ENCODE measurements at regions not wholly inside any gene's neighbourhood (a gene's known extent, or its start where the extent isn't known, plus 50 kb on each side); places are given as distances from the start of the nearest gene placed in this dataset.

DNA sequence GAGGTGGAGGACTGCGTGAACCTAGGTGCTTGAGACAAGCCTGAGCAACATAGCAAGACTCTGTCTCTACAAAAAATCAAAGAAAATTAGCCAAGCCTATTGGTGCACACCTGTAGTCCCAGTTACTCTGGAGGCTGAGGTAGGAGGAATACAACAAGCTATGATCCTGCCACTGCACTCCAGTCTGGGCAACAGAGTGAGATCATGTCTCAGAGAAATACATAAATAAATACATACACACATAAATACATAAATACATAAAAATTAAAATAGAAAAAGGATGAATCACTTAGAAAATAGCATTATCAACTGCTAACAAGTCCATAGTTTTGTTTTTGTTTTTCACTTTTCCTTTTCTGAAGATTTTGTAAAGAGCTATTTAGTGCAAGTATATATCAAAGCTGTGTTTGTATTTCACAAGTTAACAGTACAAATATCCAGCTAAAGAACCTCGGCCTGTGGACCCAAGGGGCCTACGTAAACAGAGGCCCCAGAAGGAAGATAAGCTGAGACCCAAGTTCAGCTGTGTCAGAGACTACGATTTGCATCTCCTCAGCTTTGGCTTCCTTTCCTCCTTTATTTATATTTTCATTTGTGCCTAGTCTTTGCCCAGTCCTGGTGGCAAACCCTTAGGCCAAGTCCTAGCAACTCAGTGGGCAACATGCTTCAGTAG is 67.1 kb upstream of the ROBO2 start:
- TF ChIP-seq POLR2A (IDR thresholded peaks at IDR 0.05; ENCODE audit: low read depth, low read length) (no peak), TAF1 (IDR thresholded peaks at IDR 0.05; ENCODE audit: borderline replicate concordance, low read depth, low read length) (no peak), POLR2AphosphoS5 (IDR thresholded peaks at IDR 0.05; ENCODE audit: low read depth, low read length) (no peak)

Data from GM12892 (cell line).